Suppressor macrophage treated with lipopolysaccharide for 1 hour (primary cell): ENCODE measurements at regions not wholly inside any gene's neighbourhood (a gene's known extent, or its start where the extent isn't known, plus 50 kb on each side); places are given as distances from the start of the nearest gene placed in this dataset.
"Not testable (repeated sequence)": the region's sequence is repeated elsewhere in the genome, so short reads cannot be mapped to it uniquely, and the experiment has no call there.

Experiments
- DNase-seq, 3 donors: peaks; one replicate each; pipeline ENCODE4 v3.0.0-alpha.2; 2020 to 2022

DNA sequence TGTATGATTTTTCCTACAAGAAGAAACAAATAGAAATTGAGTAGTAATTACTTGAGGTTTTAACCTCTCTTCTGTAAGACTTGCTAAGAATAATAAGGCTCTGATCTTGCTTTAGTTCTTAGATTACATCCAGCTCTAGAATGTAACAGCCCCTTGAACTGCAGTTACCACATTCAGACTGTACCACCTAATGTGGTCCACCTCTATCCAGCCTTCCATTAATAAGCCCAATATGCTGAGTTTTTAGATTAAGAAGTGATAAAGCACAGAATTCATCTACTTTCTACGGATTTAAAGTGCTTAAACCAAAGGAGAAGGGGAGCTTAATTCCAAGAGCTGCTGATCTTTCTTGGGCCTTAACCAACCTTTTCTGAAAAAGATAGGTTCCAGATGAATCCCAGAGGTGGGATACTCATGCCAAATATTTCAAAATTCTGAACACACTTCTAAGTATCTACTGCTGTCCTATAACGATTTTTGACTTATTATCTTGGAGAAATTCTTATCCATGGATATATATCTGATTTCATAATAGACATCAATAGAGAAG is 131.5 kb downstream of the ZNF608 start:
- no peak for DNase-seq

DNA sequence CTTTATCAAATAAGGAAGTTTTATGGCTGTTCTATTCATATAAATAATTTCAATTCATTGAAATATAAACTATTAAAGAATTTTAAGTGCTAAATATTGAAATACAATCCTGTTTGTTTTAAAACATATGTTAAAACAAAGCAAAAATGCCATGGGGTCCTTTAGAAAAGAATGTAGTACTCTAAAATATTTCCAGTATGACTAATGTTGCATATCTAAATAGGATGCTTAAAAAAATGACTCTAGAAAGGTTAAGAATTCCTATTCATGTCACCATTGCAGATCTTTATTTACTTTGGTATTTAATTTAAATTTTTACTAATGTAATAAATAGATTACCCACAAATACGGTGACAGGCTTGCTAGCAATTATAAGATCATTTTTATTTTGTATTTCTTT is 132.3 kb downstream of the ZNF608 start:
- DNase-seq = no peak

DNA sequence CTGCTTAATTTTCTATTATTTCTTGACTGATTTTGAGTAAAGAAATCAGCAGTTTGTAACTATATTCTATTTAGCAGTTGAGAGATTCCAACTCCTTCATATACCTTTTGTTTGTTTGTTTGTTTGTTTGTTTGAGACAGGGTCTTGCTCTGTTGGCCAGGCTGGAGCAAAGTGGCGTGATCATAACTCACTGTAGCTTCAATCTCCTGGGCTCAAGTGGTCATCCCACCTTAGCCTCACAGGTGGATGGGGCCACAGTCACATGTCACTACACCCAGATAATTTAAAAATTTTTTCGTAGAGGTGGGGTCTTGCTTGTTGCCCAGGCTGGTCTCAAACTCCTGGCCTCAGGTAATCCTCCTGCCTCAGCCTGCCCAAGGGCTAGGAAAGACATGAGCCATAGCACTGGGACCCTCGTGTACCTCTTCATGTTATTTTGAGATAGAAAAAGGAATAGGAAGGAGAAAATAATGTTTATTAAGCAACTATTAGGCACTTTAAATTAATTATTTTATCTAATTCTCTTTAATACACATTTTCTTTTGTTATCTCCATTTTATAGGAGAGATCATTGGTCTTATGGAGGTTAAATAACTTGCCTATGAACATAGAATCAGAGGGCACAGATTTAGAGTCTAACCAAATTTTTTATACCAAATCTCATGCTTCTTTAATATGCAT is 133.0 kb downstream of the ZNF608 start:
- no peak for DNase-seq

DNA sequence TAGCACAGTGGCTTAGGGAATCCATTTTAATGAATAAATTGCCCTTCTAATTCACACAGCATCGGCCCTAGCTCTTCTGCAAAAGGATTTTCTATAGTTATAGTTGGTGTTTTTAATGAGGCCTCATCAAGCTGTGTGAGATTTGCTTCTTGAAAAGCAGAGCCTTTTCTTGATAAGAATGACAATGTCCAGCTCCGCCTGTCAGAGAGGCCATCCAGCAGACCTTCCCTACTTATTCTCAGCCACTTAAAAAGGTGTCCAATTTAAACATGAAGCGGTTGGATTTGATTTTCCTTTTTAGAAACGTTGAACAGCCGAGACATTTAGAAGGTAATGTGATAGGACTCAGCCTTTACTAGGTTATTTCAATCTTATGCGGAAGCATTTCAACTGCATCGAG is 134.4 kb downstream of the ZNF608 start:
- no peak for DNase-seq

DNA sequence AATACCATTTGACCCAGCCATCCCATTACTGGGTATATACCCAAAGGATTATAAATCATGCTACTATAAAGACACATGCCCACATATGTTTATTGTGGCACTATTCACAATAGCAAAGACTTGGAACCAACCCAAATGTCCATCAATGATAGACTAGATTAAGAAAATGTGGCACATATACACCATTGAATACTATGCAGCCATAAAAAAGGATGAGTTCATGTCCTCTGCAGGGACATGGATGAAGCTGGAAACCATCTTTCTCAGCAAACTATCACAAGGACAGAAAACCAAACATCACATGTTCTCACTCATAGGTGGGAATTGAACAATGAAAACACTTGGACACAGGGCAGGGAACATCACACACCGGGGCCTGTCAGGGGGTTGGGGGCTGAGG is 135.2 kb downstream of the ZNF608 start:
- not testable (repeated sequence) for DNase-seq

DNA sequence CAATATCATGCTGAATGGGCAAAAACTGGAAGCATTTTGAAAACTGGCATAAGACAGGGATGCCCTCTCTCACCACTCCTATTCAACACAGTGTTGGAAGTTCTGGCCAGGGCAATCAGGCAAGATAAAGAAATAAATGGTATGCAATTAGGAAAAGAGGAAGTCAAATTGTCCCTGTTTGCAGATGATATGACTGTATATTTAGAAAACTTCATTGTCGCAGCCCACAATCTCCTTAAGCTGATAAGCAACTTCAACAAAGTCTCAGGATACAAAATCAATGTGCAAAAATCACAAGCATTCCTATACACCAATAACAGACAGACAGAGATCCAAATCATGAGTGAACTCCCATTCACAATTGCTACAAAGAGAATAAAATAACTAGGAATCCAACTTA is 136.8 kb downstream of the ZNF608 start:
- not testable (repeated sequence) for DNase-seq

DNA sequence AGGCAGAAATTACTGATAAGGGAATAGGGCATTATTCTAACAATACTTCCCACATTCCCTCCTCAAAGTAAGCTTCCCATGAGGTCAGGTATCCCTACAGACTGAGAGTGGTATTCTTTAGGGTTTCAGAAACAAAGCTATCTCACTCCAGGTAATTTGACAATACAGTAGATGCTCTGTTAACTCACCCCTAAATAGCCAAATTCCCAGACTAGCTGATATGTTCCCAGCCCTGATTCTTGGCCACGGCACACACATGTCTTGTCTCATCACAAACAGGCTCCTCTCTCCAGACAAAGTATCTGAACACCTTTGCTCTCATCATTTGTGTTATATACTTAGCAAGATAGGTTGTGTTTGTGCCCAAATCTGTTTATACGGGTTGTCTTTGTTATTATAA is 139.9 kb downstream of the ZNF608 start:
- DNase-seq = no peak

DNA sequence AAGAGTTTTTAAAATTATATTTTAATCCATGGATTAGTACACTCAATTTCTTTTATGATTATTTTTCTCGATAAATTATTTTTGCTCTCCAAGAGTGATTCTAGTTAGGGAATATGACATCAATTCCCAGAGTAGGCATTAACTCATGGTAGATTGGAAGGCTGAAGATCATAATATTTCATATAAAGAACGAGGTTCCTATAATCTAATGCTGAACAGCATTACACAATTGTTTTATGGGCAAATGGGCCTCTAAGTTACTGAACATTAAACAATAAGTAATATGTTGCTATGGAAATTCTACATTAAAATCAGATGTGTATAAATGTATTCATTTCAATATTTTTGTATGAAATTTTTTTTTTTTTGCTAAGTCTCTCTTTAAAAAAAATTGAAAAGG is 140.3 kb downstream of the ZNF608 start:
- no peak for DNase-seq

DNA sequence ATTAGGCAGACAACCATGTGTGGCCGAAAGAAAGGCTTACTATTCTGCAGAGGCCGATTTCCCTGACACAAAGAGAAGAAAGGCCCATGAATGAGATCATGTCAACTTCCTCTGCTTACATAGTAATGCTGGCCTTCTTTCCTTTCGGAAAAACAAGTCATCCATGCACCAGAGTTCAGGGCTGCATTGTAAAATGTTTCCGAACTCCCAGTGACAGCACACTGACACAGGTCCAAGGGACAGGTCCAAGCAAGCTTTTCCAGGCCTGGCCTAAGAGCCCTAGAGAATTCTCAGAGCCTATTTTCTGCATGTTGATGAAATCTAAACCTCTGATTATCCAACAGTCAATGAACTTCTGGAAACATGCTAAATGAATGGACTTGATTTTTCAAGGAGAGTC is 140.9 kb downstream of the ZNF608 start:
- no peak for DNase-seq

DNA sequence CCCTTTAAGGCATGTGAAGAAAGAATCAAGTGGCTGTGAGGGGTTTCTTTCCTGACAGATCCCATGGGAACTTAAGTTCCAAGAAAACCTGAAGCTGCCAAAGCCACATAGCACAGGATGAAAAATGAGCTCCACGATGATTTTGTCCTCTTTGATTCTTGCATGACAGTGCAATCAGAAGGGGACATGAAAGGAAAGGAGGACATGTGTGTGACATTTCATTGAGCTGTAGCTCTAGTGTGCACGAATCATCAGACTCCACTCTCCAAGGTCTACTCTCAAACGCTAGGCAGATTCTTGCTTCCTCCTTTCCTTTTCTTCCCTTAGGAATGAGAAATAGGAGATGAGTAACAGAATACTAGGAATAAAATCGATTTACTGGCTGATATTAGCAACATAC is 142.0 kb downstream of the ZNF608 start:
- DNase-seq = no peak

DNA sequence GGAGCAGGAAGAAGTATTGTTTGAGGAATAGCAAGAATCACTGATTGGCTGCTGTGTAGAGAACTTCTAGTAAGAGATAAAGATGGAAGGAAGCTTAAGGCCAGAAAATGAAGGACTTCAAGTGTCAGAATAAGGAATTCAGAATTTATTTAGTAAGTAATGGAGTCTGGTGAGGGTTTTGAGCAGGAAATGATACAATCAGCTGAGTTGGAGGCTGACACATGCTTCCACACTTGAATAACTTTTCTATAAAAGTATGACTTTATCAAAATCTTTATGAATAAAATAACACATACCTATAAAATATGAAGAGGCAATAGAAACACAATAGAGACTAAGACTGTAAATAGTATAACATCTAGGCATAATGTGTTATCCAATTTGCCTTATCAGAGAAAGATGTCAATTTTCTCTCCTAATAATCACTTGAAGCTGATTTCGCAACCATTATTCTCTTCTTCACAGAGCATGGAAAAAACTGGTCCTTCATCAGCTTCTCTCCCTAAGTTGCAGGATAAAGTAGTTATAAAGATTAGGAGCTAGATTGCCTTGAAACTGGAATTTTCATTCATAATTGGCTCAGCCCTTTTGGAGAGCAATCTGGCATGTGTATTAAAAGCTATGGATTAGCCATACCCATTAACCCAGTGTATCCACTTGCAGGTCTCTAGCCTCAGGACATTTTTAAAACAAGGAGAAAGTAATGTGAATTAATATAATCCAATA is 143.4 kb downstream of the ZNF608 start:
- no peak for DNase-seq

DNA sequence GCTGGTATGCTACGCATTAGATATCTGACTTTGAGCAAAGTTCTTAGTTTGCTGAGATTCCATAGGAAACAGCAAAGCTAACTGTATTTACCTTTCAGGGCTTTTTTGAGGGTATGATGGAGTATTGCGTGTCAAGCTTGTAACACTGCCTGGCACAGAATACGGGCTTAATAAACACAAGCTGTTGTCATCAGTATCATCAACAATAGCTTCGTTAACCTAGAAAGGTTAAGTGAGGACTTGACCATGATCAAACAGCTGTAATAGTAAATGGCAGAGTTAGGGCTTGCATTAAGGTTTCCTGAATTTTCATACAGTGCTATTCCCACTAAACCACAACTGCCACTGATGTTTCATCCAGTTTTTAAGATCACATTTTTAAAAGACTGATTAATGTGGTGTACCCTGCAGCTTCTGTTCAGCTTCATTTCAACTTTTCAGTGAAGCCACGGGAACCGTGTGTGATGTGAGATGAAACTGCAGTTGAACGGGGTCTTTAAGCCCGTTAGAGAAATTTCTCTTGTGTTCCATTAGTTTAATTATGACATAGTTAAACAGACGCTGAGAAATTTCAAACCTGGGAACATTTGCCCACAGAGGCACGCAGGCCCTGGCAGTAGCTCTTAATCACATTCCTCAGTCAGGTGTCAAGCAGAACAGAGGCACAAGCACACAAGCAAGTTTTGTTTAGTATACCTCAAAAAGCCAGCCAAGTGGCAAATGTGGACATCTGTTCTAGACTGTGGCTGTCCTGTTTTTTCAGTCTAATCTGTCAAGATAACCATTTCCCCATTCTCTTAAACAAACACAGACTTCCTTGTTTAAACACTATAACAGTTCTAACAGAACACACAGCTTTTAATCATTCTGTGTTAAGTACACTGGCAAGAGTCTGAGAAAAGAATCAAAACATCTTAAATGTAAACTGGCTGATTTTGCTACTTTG is 147.1 kb downstream of the ZNF608 start:
- DNase-seq = no peak

DNA sequence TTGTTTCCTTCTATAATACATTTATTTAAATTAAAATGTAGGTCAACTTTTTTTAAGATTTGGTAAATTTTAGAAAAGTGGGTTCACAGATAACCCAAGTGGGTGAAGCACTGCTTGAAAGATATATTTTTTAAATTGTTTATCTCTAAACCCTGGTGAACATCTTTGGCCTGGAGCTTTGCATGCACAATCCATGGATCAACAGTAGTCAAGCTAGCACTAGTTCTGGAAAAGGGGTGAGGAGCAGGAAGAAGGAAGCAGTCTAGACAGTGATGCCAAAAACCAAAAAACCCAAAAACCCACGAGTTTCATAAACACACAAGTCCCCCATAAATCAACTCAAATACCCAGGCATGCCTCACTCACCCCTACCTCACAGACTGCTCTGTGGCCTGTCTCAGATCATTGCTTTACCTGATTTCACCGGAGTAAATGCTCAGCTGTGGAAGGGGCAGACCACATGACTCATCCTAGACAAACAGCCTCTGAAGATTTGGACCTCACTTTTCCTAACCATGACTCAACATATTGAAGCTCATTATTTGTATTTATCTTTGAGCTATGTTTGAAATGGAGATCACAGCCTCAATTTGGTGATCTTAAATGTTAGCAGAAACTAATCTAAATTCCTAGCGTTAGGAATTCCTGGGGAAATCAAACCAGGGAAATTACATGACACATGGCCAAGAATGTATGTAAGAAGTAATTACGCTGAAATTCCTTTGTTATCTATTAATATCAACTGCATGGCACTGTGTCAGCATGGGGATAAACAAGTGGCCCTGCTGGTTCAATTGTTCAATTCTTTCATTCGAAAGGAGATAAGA is 149.6 kb downstream of the ZNF608 start:
- no peak for DNase-seq

DNA sequence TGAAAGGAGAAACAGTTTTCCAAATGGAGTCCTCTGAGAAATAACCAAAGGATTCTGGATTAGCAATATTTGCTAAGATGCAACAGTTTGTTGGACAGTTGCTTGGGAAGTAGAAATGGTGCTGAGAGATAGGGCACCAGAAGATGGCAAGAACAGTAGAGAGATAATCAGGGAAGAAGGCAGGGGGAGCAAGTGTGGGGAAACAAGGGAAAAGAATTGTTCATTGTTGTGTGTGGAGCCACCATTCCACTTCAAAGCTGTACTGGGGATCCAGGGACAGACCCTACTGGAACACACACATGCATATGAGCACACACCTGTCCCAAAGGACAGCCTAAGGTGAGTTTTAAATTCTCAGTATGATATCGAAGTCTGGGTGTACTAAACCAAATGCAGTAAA is 152.5 kb downstream of the ZNF608 start:
- DNase-seq = no peak

DNA sequence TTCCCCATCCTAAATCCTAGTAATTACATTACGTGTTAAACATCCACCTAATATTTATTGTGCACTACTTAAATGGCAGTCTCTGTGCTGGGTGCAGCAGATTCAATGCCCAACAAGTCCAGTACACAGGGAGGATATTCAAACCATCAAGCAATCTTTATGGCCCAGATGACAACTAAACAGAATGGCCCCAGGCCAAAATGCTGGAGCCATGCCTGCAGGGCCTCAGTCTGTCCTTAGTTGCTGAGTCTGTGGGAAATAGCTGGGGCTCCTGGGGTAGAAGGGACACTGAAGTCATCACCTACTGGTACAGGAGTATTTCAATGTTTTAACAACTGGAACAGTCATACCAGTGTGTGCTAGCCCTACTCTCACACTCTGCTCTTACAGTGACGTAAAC is 153.5 kb downstream of the ZNF608 start:
- DNase-seq = no peak

DNA sequence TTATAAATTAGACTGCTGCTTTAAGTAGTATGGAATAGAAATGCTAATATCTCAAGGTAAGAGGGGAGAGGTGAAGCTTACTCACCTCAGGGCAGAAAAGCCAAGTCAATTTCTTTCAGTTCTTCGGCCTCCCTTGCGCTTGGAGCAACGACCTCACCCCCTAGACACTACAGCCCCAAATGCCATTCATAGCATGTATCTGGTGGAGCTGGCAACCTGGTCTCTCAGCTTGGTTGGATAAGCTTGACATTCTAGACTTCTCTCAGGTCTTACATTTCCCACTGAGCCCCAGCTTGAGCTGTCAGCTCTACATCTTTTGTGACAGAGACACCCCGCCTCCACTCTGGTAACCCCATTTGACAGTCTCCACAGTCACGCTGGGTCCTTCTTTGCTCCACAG is 154.9 kb downstream of the ZNF608 start:
- no peak for DNase-seq

DNA sequence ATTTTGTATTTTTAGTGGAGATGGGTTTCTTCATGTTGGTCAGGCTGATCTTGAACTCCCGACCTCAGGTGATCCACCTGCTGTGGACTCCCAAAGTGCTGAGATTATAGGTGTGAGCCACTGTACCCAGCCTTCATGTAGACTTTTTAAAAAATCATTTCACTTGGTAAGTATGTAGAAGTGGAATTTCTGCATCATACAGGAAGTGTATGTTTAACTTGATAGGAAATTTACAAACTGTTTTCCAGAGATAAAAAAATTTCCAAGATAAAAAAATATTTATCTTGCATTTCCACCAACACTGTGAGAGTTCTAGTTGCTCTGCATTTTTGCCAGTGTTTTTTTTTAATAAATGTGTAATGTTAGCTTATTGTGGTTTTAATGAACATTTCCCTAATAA is 155.8 kb downstream of the ZNF608 start:
- no peak for DNase-seq

DNA sequence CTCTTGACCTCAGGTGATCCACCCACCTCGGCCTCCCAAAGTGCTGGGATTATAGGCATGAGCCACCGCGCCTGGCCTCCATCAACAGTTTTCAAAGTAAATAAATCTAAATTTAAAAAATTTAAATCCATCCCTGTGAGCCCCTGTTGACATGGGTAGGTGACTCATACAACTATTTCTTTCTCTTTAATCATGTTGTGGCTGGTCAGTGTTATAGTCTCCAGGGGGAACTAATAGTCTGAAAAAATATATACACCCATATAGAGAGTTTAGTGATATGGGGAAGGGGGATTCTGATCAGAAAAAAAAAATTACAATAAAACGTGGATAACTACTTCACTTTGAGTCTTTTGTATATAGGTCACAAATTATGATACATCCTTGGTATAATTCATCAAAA is 159.2 kb downstream of the ZNF608 start:
- DNase-seq = no peak

DNA sequence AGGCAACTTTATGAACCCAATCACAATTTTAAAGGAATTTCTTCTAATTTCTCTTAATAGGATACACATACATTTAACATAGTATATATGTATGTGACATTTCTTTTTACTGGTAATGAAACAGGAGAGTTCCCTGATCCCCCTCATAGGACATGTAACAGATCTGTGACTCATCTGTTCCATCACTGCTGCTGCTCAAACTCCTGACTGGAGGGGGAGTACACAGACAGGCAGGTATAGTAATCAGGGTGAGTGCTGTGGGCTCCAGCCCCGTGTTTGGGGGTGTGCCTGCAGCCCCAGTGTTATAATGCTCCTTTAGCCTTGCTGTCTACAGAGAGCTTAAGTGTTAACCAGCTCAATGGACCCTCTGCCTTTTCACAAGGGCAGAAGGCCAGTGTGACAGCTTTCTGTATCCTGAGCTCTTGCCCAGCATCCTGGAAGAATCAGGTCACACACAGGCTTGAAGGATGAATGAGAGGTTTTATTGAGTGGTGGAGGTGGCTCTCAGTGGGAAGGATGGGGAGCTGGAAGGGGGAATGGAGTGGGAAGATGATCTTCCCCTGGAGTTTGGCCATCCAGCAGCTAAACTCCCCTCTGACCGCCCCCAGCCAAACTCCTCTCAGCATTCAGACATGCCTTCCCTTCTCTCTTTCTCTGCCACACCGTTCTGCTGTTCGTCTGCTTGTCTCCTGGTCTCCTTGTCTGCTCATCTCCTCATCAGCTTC is 161.3 kb downstream of the ZNF608 start:
- DNase-seq = no peak

DNA sequence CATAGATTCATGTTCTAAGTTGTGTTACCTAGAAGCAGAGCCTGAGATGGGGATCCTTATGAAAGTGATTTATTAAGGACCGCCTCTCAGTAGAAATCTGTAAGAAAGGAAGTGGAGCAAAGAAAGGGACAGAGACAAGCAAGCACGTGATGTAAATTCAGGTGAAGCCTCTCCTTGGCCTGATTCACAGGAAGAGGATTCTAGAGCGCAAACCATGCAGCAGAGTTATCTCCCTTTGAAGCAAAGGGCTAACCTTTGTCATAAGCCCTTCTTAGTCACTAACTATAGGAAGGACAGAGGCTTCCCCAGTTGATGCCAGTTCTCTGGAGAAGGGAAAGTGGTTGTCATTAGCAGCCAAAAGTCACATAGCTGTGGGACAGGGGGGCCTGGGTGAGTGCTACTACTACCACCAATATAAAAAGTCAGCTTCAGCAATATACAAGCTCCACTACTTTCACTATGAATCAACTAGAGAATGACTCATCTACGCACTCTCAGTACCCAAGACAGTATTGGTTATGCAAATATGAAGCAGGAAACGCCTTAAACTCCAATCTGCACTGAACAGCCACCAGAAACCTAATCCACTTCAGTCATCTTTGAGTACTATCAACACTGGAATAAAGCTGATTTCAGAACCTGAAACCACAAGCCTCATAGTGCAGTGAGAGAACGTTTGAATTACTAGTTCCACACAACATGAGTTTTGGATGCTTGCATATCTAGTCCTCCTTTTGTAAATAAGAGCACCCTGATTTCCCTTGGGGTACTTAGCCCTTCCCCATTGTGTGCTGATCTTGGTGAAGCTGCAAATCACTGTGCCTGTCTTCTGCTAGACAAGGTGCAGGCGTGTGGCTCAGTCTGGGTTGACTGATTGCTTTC is 162.7 kb downstream of the ZNF608 start:
- DNase-seq = peak; percentile 53 to 80 (median 76)

DNA sequence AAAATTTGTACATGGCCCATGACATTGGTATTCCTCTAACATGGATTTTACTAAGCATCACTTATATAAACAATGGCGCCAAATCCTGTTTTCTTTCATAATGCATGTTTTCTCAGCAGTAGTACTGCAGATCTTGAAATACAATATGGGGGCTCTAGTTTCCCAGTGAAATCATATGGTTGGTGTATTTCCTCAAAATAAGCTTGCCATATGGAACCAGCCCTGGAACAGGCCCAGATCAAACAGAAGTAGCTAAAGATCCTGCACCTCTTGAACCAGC is 163.9 kb downstream of the ZNF608 start:
- no peak for DNase-seq
